HUES48 (cell line): ENCODE measurements at regions not wholly inside any gene's neighbourhood (a gene's known extent, or its start where the extent isn't known, plus 50 kb on each side); places are given as distances from the start of the nearest gene placed in this dataset.
A peak's percentile ranks its signal among the peaks of the same experiment; 100 is the strongest.
"Not testable (repeated sequence)": the region's sequence is repeated elsewhere in the genome, so short reads cannot be mapped to it uniquely, and the experiment has no call there.

Source experiments
- H3K27ac ChIP-seq: one replicate; pipeline ENCODE4 v1.7.0; 2013; ENCODE audit warnings: low read depth, low read length, inconsistent platforms
- H3K27me3 ChIP-seq: 2 replicates; pipeline ENCODE4 v1.6.1; 2013; ENCODE audit warnings: mild to moderate bottlenecking, low read length; ENCODE audit not compliant: control insufficient read depth, insufficient read depth
- H3K36me3 ChIP-seq: 2 replicates; pipeline ENCODE4 v1.6.1; 2013; ENCODE audit warnings: low read length; ENCODE audit not compliant: control insufficient read depth, insufficient read depth
- H3K4me1 ChIP-seq: 2 replicates; pipeline ENCODE4 v1.6.1; 2013; ENCODE audit warnings: mild to moderate bottlenecking, low read length; ENCODE audit not compliant: control insufficient read depth, insufficient read depth
- H3K4me3 ChIP-seq: 2 replicates; pipeline ENCODE4 v1.5.1; 2013; ENCODE audit warnings: mild to moderate bottlenecking, low read depth, low read length
- H3K9ac ChIP-seq: 2 replicates; pipeline ENCODE4 v1.6.1; 2013; ENCODE audit warnings: mild to moderate bottlenecking, low read depth, low read length, moderate library complexity
- H3K9me3 ChIP-seq: 2 replicates; pipeline ENCODE4 v1.6.1; 2013; ENCODE audit warnings: low read length; ENCODE audit not compliant: control insufficient read depth, insufficient read depth

GRCh38 chr5:135264451-135265440 lies 134.3 kb downstream of the MACROH2A1 start:
- Histone ChIP-seq H3K27ac (peak overlapping the region; percentile 28), H3K9ac (no peak overlapping the region), H3K27me3 (no peaks in the 10 kb centered on the region), H3K36me3 (no peaks in the 10 kb centered on the region), H3K4me1 (no peaks in the 10 kb centered on the region), H3K4me3 (no peak overlapping the region), H3K9me3 (peaks cover 2% of the 10 kb centered on the region; the same call in 1 of the 2 replicates)

- H3K9me3 ChIP-seq, result peaks cover 2% of the 10 kb centered on the region; the same call in 1 of the 2 replicates
- no peaks in the 10 kb centered on the region for H3K4me1 ChIP-seq
- no peaks in the 10 kb centered on the region for H3K27me3 ChIP-seq
- no peak overlapping the region for H3K4me3 ChIP-seq
- H3K36me3 ChIP-seq, result no peaks in the 10 kb centered on the region
- H3K27ac ChIP-seq, result no peak overlapping the region
- no peak overlapping the region for H3K9ac ChIP-seq
Observed at GRCh38 chr5:135263022-135263668, 135.9 kb downstream of the MACROH2A1 start.

- H3K36me3 ChIP-seq, result no peaks in the 10 kb centered on the region
- H3K9me3 ChIP-seq, result peaks cover 2% of the 10 kb centered on the region; the same call in 1 of the 2 replicates
- H3K27ac ChIP-seq, result no peak overlapping the region
- no peaks in the 10 kb centered on the region for H3K27me3 ChIP-seq
- no peak overlapping the region for H3K9ac ChIP-seq
- no peak overlapping the region for H3K4me3 ChIP-seq
- H3K4me1 ChIP-seq, result no peaks in the 10 kb centered on the region
Observed at GRCh38 chr5:135262364-135262763, 136.7 kb downstream of the MACROH2A1 start.

DNA sequence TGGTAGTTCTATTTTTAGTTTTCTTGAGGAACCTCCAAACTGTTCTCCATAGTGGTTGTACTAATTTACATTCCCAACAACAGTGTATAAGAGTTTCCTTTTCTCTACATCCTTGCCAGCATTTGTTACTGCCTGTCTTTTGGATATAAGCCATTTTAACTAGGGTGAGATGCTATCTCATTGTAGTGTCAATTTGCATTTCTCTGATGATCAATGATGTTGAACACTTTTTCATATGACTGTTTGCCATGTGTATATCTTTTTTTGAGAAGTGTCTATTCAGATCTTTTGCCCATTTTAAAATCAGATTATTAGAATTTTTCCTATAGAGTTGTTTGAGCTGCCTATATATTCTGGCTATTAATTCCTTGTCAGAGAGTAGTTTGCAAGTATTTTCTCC lies 138.9 kb downstream of the MACROH2A1 start:
- H3K36me3 ChIP-seq, H3K9ac ChIP-seq, H3K27me3 ChIP-seq, H3K9me3 ChIP-seq, H3K27ac ChIP-seq, H3K4me3 ChIP-seq, H3K4me1 ChIP-seq: not testable (repeated sequence)

DNA sequence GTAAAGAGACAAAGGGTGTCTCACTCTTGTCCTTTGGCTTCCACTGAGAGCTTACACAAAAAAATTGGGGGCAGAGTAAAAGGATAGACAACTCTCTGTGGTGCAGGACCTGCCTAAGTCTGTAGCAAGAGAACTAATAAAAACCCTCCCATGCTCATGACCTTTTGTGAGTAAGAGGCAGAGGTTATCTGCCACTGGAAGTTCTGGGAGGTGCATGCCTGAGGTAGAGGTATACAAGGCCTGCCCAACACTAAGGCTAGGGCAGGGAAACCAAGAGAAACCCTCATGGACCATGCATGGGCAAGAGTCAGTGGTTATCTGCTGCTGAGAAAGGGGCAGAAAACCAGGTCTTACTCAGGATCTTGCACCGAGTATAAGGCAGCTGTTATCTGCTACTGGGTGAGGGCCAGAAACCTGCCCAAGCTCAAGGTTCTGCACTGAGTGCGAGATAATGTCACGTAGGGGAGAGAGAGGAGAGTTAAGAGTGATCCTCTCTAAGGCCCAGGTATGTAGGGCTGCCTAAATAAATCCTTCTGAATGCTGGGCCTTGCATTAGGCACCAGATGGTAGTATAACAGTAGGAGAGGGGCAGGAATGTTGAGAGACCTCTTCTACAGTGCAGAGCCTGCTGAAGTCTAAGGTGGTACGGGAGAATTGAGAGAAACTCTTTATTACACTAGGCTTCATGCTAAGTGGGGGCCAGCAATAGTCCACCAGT lies 143.4 kb downstream of the MACROH2A1 start:
- Histone ChIP-seq H3K36me3 (no peaks in the 10 kb centered on the region), H3K27ac (no peak overlapping the region), H3K4me3 (no peak overlapping the region), H3K9me3 (no peaks in the 10 kb centered on the region; the same call in 1 of the 2 replicates), H3K9ac (no peak overlapping the region), H3K27me3 (no peaks in the 10 kb centered on the region), H3K4me1 (no peaks in the 10 kb centered on the region)

DNA sequence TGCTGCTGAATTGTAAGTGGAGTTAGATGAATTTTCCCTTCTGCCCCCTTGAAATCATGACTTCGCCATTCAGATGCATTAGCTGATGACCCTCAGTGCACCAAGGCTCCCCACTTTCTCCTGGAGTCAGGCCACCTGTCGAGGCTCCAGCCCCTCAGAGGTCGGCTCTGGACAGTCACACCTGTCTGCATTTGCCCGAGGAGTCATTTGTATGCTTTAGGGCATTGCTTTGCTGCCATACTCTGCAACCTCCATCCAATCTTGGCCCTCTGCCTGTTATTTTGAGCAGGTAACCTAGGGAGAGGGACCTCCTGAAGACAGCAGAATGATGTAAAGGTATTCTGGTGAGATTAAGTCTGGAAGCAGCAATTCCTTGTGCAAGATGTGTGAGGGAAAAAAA lies 144.8 kb downstream of the MACROH2A1 start:
- H3K36me3 ChIP-seq, result no peaks in the 10 kb centered on the region
- no peaks in the 10 kb centered on the region for H3K4me1 ChIP-seq
- no peaks in the 10 kb centered on the region for H3K27me3 ChIP-seq
- no peak overlapping the region for H3K27ac ChIP-seq
- H3K4me3 ChIP-seq, result no peak overlapping the region
- no peak overlapping the region for H3K9ac ChIP-seq
- H3K9me3 ChIP-seq, result no peaks in the 10 kb centered on the region

GRCh38 chr5:135253601-135254178 lies 145.3 kb downstream of the MACROH2A1 start:
- H3K27me3 ChIP-seq, result no peaks in the 10 kb centered on the region
- no peaks in the 10 kb centered on the region for H3K36me3 ChIP-seq
- no peak overlapping the region for H3K27ac ChIP-seq
- no peak overlapping the region for H3K9ac ChIP-seq
- no peaks in the 10 kb centered on the region for H3K4me1 ChIP-seq
- H3K4me3 ChIP-seq, result no peak overlapping the region
- H3K9me3 ChIP-seq, result no peaks in the 10 kb centered on the region

- H3K27ac ChIP-seq, result no peak overlapping the region
- H3K36me3 ChIP-seq, result no peaks in the 10 kb centered on the region
- no peaks in the 10 kb centered on the region for H3K9me3 ChIP-seq
- no peak overlapping the region for H3K9ac ChIP-seq
- H3K4me1 ChIP-seq, result no peaks in the 10 kb centered on the region
- H3K4me3 ChIP-seq, result no peak overlapping the region
- H3K27me3 ChIP-seq, result no peaks in the 10 kb centered on the region
Observed at GRCh38 chr5:135251093-135251492, 147.9 kb downstream of the MACROH2A1 start.

DNA sequence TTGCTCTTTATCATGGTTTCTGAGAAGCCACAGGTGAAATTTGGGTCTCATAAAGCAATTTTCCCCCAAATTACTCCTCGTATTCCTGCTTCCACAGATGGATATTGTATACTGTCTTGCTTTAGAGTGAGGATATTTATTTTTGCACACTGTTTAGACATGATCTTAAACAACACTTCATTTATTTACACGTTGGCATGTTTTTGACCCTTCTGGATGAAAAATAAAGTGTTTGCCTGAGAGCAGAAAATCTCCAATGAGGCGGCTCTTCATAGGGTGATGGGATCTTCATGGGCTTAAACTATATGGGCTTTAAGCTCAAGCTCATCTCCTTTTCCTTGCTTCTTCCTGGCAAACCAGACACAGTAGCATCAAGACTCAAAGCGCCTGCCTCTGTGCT lies 148.4 kb downstream of the MACROH2A1 start:
- Histone ChIP-seq H3K27me3 (no peaks in the 10 kb centered on the region), H3K27ac (no peak overlapping the region), H3K9ac (no peak overlapping the region), H3K4me1 (no peaks in the 10 kb centered on the region), H3K9me3 (no peaks in the 10 kb centered on the region), H3K36me3 (no peaks in the 10 kb centered on the region), H3K4me3 (no peak overlapping the region)

- H3K27ac ChIP-seq, result no peak overlapping the region
- H3K9me3 ChIP-seq, result no peaks in the 10 kb centered on the region
- no peaks in the 10 kb centered on the region for H3K36me3 ChIP-seq
- no peaks in the 10 kb centered on the region for H3K4me1 ChIP-seq
- H3K9ac ChIP-seq, result no peak overlapping the region
- no peaks in the 10 kb centered on the region for H3K27me3 ChIP-seq
- no peak overlapping the region for H3K4me3 ChIP-seq
Observed at GRCh38 chr5:135249658-135250057, 149.4 kb downstream of the MACROH2A1 start.
